Chondrocyte (in vitro differentiated cells): ENCODE measurements at regions not wholly inside any gene's neighbourhood (a gene's known extent, or its start where the extent isn't known, plus 50 kb on each side); places are given as distances from the start of the nearest gene placed in this dataset.

ENCODE experiments used
- DNase-seq: peaks from one replicate; pipeline ENCODE4 v3.0.0; 2021; ENCODE audit warnings: mixed read lengths, low spot score
- H3K27ac Mint-ChIP-seq: one replicate; pipeline ENCODE4 v1.8.0; 2021; ENCODE audit warnings: mild to moderate bottlenecking, moderate library complexity, mixed read lengths; ENCODE audit not compliant: unreplicated experiment
- H3K27me3 Mint-ChIP-seq: 2 replicates; pipeline ENCODE4 v1.8.0; 2021; ENCODE audit warnings: low read depth, mixed read lengths
- H3K36me3 Mint-ChIP-seq: 2 replicates; pipeline ENCODE4 v1.8.0; 2021; ENCODE audit warnings: low read depth, mixed read lengths
- H3K4me1 Mint-ChIP-seq: 2 replicates; pipeline ENCODE4 v1.8.0; 2021; ENCODE audit warnings: low read depth, mild to moderate bottlenecking, mixed read lengths
- H3K4me3 Mint-ChIP-seq: one replicate; pipeline ENCODE4 v1.8.0; 2021; ENCODE audit warnings: mild to moderate bottlenecking, moderate library complexity, mixed read lengths; ENCODE audit not compliant: unreplicated experiment
- H3K9me3 Mint-ChIP-seq: 2 replicates; pipeline ENCODE4 v1.8.0; 2021; ENCODE audit warnings: low read depth, mixed read lengths
- TF ChIP-seq, protein P1 (sequence below): fragments of 200-600 bp; sonication (generic); IDR thresholded peaks from 2 replicates; pipeline ENCODE4 v1.5.0; 2021; ENCODE audit warnings: antibody characterized with exemption, mild to moderate bottlenecking, moderate library complexity

DNA sequence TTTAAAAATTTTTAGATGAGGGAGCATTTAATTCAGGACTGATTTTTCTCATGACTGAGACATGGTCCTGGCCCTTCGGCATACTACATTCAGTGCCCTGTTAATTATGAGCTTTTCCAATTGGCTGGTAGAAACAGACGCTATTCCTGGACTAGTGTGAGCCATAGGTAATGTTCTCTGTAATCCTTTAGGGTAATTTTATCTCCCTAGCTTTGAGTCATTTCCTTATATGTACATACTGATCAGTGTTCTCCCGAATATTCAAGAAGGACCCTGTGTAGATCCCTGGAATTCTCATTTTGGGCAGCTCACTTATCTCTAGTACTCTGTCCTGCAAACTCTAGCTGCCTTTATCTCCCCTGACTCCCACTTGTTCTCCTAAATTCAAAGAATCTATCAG, 92.6 kb upstream of the NPY start:
- TF ChIP-seq, protein P1, sequence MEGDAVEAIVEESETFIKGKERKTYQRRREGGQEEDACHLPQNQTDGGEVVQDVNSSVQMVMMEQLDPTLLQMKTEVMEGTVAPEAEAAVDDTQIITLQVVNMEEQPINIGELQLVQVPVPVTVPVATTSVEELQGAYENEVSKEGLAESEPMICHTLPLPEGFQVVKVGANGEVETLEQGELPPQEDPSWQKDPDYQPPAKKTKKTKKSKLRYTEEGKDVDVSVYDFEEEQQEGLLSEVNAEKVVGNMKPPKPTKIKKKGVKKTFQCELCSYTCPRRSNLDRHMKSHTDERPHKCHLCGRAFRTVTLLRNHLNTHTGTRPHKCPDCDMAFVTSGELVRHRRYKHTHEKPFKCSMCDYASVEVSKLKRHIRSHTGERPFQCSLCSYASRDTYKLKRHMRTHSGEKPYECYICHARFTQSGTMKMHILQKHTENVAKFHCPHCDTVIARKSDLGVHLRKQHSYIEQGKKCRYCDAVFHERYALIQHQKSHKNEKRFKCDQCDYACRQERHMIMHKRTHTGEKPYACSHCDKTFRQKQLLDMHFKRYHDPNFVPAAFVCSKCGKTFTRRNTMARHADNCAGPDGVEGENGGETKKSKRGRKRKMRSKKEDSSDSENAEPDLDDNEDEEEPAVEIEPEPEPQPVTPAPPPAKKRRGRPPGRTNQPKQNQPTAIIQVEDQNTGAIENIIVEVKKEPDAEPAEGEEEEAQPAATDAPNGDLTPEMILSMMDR: no peak
- peaks cover 5% of the 10 kb centered on the region for H3K27me3 Mint-ChIP-seq

DNA sequence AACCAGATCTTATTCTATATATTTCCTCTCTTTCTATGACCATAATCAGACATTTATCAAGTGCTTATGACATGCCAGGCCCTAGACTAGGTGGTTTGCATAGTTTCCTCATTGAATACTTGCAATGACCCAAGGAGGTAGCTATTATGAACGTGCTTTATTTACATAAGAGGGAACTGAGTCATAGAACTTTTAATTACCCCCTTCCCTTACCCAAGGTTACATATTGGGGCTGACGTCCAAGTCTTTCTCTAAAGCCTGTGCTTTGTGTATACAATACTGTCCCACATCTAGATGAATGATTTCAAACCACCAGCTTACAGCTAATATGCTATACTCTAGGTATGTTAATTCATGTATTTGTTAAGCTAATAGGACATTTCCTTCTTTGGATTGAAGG, 91.9 kb upstream of the NPY start:
- Mint-ChIP-seq H3K27me3 (peaks cover 5% of the 10 kb centered on the region), H3K4me3 (no peak overlapping the region), H3K36me3 (no peaks in the 10 kb centered on the region), H3K9me3 (no peaks in the 10 kb centered on the region), H3K27ac (no peak overlapping the region), H3K4me1 (no peaks in the 10 kb centered on the region)
- TF ChIP-seq, protein P1: no peak
- DNase-seq: no peak

More for the DNA sequence above, 92.6 kb upstream of the NPY start:
- no peaks in the 10 kb centered on the region for H3K9me3 Mint-ChIP-seq
- H3K4me1 Mint-ChIP-seq: no peaks in the 10 kb centered on the region
- H3K36me3 Mint-ChIP-seq: no peaks in the 10 kb centered on the region
- no peak overlapping the region for H3K27ac Mint-ChIP-seq
- no peak overlapping the region for H3K4me3 Mint-ChIP-seq
- no peak for DNase-seq

DNA sequence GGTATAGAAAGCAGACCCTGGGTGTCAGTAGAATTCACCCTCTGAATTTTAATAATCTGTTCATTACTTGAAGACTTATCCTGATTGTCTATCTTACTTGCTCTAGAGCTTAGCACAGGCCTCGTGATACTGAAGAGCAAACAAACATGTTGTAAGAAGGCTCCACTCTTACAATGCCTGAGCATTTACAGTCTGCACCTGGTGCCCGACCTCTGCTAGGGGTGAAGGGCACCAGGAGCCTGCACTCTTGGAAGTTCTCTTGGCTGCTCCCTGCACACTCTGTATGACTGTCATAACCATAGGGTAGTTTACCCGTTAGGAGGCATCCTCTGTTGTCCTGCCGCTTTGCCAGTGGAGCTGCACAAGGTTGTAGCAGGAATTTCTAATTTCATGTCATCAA, 91.3 kb upstream of the NPY start:
- Mint-ChIP-seq H3K27me3 (peaks cover 1% of the 10 kb centered on the region), H3K4me3 (no peak overlapping the region), H3K36me3 (no peaks in the 10 kb centered on the region), H3K27ac (no peak overlapping the region), H3K9me3 (no peaks in the 10 kb centered on the region), H3K4me1 (no peaks in the 10 kb centered on the region)
- TF ChIP-seq, protein P1: no peak
- DNase-seq: no peak

DNA sequence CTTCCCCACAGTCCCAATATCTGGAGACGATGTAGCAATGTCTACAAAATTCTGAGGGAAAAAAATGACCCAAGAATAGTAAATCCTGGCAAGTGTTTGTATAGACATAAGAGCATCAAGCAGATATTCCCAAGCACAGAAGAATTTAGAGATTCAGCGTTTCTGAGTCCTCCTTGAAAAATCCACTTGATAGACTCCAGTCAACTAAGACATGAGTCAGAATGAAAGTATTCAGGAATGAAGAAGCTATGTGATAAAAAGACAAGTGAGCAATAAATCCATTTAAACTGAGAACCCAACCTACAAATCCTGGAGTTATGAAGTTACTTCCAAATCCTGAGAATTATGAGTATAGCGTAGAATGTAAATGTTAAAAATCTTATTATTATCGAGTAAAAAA, 86.1 kb upstream of the NPY start:
- no peak for DNase-seq
- no peak overlapping the region for H3K27ac Mint-ChIP-seq
- no peak overlapping the region for H3K4me3 Mint-ChIP-seq
- H3K36me3 Mint-ChIP-seq: no peaks in the 10 kb centered on the region
- TF ChIP-seq, protein P1: no peak
- no peaks in the 10 kb centered on the region for H3K27me3 Mint-ChIP-seq
- H3K4me1 Mint-ChIP-seq: no peaks in the 10 kb centered on the region
- no peaks in the 10 kb centered on the region for H3K9me3 Mint-ChIP-seq

DNA sequence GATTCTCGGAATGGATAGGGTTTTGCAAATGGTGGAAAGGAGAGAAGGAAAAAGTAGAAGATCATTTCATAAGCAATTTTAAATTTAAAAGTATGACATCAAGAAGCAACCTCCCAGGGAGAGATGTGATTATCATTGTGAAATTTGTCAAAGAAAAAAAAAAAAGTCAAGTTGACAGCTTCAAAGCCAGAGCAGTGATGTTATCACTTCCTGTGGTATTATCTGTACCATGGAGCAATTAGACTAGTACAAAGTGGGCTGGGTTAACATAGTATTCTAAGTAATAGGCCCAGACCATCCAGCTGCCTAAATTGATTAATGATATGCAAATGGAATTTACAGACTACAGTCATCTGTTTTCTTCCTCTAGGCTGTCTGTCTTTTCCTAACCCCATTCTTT, 84.0 kb upstream of the NPY start:
- Mint-ChIP-seq H3K36me3 (no peaks in the 10 kb centered on the region), H3K27me3 (no peaks in the 10 kb centered on the region), H3K9me3 (no peaks in the 10 kb centered on the region), H3K4me1 (no peaks in the 10 kb centered on the region), H3K27ac (no peak overlapping the region), H3K4me3 (no peak overlapping the region)
- TF ChIP-seq, protein P1: no peak
- no peak for DNase-seq
